Gastroesophageal sphincter (tissue), 4 donors: ENCODE measurements at regions not wholly inside any gene's neighbourhood (a gene's known extent, or its start where the extent isn't known, plus 50 kb on each side); places are given as distances from the start of the nearest gene placed in this dataset.

Source experiments
- ATAC-seq: fragments of 150-250 bp; one replicate; pipeline ENCODE4 v1.9.1; 2016; ENCODE audit warnings: mild to moderate bottlenecking, moderate library complexity
- H3K27ac ChIP-seq, 4 donors: fragments of 200-600 bp; sonication (generic) in 3 of 4; 1 replicate in 3 of 4; 2 replicates in 1 of 4; pipeline ENCODE4 v1.5.1; 2016 to 2019
- H3K27me3 ChIP-seq: fragments of 200-600 bp; sonication (generic); one replicate; pipeline ENCODE4 v1.5.1; 2019
- H3K36me3 ChIP-seq, 2 donors: fragments of 200-600 bp; sonication (generic); one replicate each; pipeline ENCODE4 v1.5.1; 2019; ENCODE audit warnings: control low read depth in 1 of 2
- H3K4me1 ChIP-seq, 3 donors: fragments of 200-600 bp; sonication (generic); 1 replicate in 2 of 3; 2 replicates in 1 of 3; pipeline ENCODE4 v1.5.1; 2016 to 2019; ENCODE audit warnings: control low read depth in 2 of 3
- H3K4me3 ChIP-seq, 2 donors: fragments of 200-600 bp; sonication (generic); one replicate each; pipeline ENCODE4 v1.5.1; 2019; ENCODE audit warnings: mild to moderate bottlenecking in 1 of 2, moderate library complexity in 1 of 2
- H3K9me3 ChIP-seq, 3 donors: fragments of 200-600 bp; sonication (generic); one replicate each; pipeline ENCODE4 v1.5.1; 2017 to 2019; ENCODE audit warnings: control low read depth in 2 of 3
- EP300 ChIP-seq: sonication (generic); formaldehyde crosslinking; IDR thresholded peaks from one replicate; pipeline ENCODE4 v1.6.1; 2017; ENCODE audit warnings: antibody characterized with exemption, mild to moderate bottlenecking
- POLR2A ChIP-seq, 2 donors: fragments of 450-650 bp; IDR thresholded peaks; one replicate each; pipeline ENCODE4 v1.6.1; 2017; ENCODE audit warnings: antibody characterized with exemption in 2 of 2, mild to moderate bottlenecking in 2 of 2, moderate library complexity in 1 of 2
- POLR2AphosphoS5 ChIP-seq: sonication (generic); formaldehyde crosslinking; IDR thresholded peaks from one replicate; pipeline ENCODE4 v1.6.1; 2017; ENCODE audit warnings: antibody characterized with exemption
- WGBS, 2 donors: methylation state at CpG; one replicate each; pipeline ENCODE4 v1.1.5; 2018; ENCODE audit warnings: low coverage in 1 of 2; 5-methylcytosine and 5-hydroxymethylcytosine counted together
- TF ChIP-seq, protein P1 (sequence below), 4 experiments: fragments of 200-600 bp in 2 of 4; fragments of 450-650 bp in 2 of 4; sonication (generic) in 1 of 4; IDR thresholded peaks; one replicate each; pipeline ENCODE4 v1.5.1; 2017 to 2019; ENCODE audit warnings: antibody characterized with exemption in 4 of 4, mild to moderate bottlenecking in 2 of 4, moderate library complexity in 2 of 4

- no peak for ATAC-seq
- no peak overlapping the region for H3K27ac ChIP-seq
- H3K4me1 ChIP-seq, result no peaks in the 10 kb centered on the region
- H3K4me3 ChIP-seq, result no peak overlapping the region
- 84 to 86% methylated on average over 9 to 10 of the region's 10 CpGs for WGBS, 2 donors
- TF ChIP-seq, protein P1, sequence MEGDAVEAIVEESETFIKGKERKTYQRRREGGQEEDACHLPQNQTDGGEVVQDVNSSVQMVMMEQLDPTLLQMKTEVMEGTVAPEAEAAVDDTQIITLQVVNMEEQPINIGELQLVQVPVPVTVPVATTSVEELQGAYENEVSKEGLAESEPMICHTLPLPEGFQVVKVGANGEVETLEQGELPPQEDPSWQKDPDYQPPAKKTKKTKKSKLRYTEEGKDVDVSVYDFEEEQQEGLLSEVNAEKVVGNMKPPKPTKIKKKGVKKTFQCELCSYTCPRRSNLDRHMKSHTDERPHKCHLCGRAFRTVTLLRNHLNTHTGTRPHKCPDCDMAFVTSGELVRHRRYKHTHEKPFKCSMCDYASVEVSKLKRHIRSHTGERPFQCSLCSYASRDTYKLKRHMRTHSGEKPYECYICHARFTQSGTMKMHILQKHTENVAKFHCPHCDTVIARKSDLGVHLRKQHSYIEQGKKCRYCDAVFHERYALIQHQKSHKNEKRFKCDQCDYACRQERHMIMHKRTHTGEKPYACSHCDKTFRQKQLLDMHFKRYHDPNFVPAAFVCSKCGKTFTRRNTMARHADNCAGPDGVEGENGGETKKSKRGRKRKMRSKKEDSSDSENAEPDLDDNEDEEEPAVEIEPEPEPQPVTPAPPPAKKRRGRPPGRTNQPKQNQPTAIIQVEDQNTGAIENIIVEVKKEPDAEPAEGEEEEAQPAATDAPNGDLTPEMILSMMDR (IDR thresholded peaks at IDR 0.05), result no peak
- TF ChIP-seq EP300, result no peak
- no peak for TF ChIP-seq POLR2A (IDR thresholded peaks at IDR 0.05)
- no peaks in the 10 kb centered on the region for H3K9me3 ChIP-seq
- H3K36me3 ChIP-seq, result no peaks in the 10 kb centered on the region
- H3K27me3 ChIP-seq, result no peaks in the 10 kb centered on the region
These were observed 875.9 kb upstream of the NR2F2 start for GRCh38 chr15:95454403-95455262.

GRCh38 chr15:95457520-95457919 lies 873.0 kb upstream of the NR2F2 start:
- TF ChIP-seq, protein P1 (IDR thresholded peaks at IDR 0.05), result no peak
- TF ChIP-seq EP300, result no peak
- TF ChIP-seq POLR2A (IDR thresholded peaks at IDR 0.05), result no peak
- no peak for TF ChIP-seq POLR2AphosphoS5
- no peak overlapping the region for H3K27ac ChIP-seq
- no peak for ATAC-seq
- no peak overlapping the region for H3K4me3 ChIP-seq
- 53 to 60% methylated on average over 2 to 7 of the region's 7 CpGs for WGBS, 2 donors
- H3K36me3 ChIP-seq, result no peaks in the 10 kb centered on the region
- H3K4me1 ChIP-seq, result no peaks in the 10 kb centered on the region
- no peaks in the 10 kb centered on the region for H3K9me3 ChIP-seq
- H3K27me3 ChIP-seq, result no peaks in the 10 kb centered on the region

GRCh38 chr15:95458721-95459120 lies 871.8 kb upstream of the NR2F2 start:
- H3K27ac ChIP-seq, result no peak overlapping the region
- no peaks in the 10 kb centered on the region for H3K4me1 ChIP-seq
- no peak for ATAC-seq

DNA sequence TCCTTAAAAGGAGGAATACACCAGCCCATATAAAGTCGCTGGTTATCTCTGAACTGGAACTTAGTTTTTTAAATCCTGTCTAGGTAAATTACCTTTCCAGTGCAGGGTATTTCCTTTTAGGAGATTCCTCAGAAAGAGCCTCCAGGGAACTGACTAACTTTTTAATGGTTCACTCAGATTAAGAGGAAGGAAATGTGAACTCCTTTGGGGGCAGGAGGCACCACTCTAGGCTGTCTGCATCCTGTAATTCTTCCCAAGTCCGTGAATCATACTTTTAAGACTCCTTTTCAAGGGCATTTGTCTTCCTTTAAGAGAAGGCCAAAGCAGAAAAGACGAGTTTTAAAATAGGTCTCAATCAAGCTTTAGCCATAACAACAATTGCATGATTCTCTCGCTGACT lies 871.2 kb upstream of the NR2F2 start:
- Histone ChIP-seq H3K4me1 (peaks cover 0 to 4% (median 0%) of the 10 kb centered on the region in 3 donors), H3K9me3 (no peaks in the 10 kb centered on the region), H3K27ac (no peak overlapping the region), H3K27me3 (no peaks in the 10 kb centered on the region), H3K4me3 (no peak overlapping the region), H3K36me3 (no peaks in the 10 kb centered on the region)
- WGBS, 2 donors, result 63 to 69% methylated on average over 3 to 4 of the region's 4 CpGs
- no peak for TF ChIP-seq EP300
- TF ChIP-seq, protein P1 (IDR thresholded peaks at IDR 0.05), result no peak
- no peak for TF ChIP-seq POLR2AphosphoS5
- no peak for TF ChIP-seq POLR2A (IDR thresholded peaks at IDR 0.05)
- no peak for ATAC-seq

More at GRCh38 chr15:95458721-95459120, 871.8 kb upstream of the NR2F2 start:
- no peak overlapping the region for H3K4me3 ChIP-seq
- TF ChIP-seq POLR2AphosphoS5 (no peak), POLR2A (IDR thresholded peaks at IDR 0.05) (no peak), EP300 (no peak)
- TF ChIP-seq, protein P1 (IDR thresholded peaks at IDR 0.05), result no peak
- 44 to 56% methylated on average over 2 of the region's 2 CpGs for whole genome bisulfite sequencing, 2 donors
- no peaks in the 10 kb centered on the region for H3K9me3 ChIP-seq
- no peaks in the 10 kb centered on the region for H3K27me3 ChIP-seq
- no peaks in the 10 kb centered on the region for H3K36me3 ChIP-seq

DNA sequence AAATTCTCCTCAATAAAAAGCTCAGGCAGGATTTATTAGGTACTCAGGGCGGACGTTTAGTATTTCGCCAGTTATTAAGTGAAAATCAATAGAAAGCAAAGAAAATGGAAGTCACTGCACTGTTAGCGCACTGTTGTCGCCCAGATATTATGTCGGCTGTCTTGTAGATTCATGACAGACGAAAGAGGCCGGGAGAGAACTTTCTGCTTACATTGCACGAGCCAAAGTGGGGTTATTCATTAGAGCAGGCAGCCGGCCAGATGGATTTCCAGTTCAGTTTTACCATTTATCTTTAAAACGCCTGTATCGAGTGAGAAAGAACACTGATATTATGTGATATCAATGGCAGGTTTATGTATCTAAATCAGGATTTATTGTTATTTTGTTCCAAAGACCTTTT lies 866.0 kb upstream of the NR2F2 start:
- no peaks in the 10 kb centered on the region for H3K36me3 ChIP-seq
- H3K27me3 ChIP-seq, result no peaks in the 10 kb centered on the region
- no peak for ATAC-seq
- H3K27ac ChIP-seq, result peak overlapping the region in 1 of 4 donors; percentile 16
- H3K9me3 ChIP-seq, result no peaks in the 10 kb centered on the region
- TF ChIP-seq POLR2AphosphoS5, result peak; percentile 47
- no peak for TF ChIP-seq EP300
- TF ChIP-seq, protein P1 (IDR thresholded peaks at IDR 0.05), result no peak
- no peak for TF ChIP-seq POLR2A (IDR thresholded peaks at IDR 0.05)
- peaks cover 0 to 18% (median 0%) of the 10 kb centered on the region in 3 donors for H3K4me1 ChIP-seq
- peak overlapping the region; percentile 21 to 34 for H3K4me3 ChIP-seq
- 25 to 30% methylated on average over 8 to 12 of the region's 12 CpGs for WGBS, 2 donors
